Small intestine (tissue), 7 donors: ENCODE measurements at regions not wholly inside any gene's neighbourhood (a gene's known extent, or its start where the extent isn't known, plus 50 kb on each side); places are given as distances from the start of the nearest gene placed in this dataset.

ENCODE experiments used
- DNase-seq, 2 donors: peaks; one replicate each; pipeline versions ENCODE4 v3.0.0 to v3.0.0-alpha.2; 2013
- FAIRE-seq: peaks from 2 replicates; lab custom pipeline; 2012; peaks lifted over from hg19 to GRCh38; lab: Jason Lieb, UNC
- H3K27ac ChIP-seq, 3 donors: one replicate each; pipeline ENCODE4 v1.5.1; 2013; ENCODE audit warnings: low read length in 2 of 3, mild to moderate bottlenecking in 2 of 3, control low read depth in 1 of 3, inconsistent platforms in 1 of 3, low read depth in 1 of 3, moderate library complexity in 1 of 3
- H3K27me3 ChIP-seq, 3 donors: one replicate each; pipeline ENCODE4 v1.6.1; 2013; ENCODE audit warnings: low read length in 3 of 3, inconsistent platforms in 1 of 3; ENCODE audit not compliant: control insufficient read depth in 3 of 3, insufficient read depth in 3 of 3
- H3K36me3 ChIP-seq, 3 donors: one replicate each; pipeline ENCODE4 v1.6.1; 2013; ENCODE audit warnings: low read length in 3 of 3, inconsistent platforms in 1 of 3, low read depth in 1 of 3, mild to moderate bottlenecking in 1 of 3, moderate library complexity in 1 of 3; ENCODE audit not compliant: control insufficient read depth in 3 of 3, insufficient read depth in 2 of 3
- H3K4me1 ChIP-seq, 3 donors: one replicate each; pipeline ENCODE4 v1.6.1; 2013; ENCODE audit warnings: low read length in 2 of 3, inconsistent platforms in 1 of 3, low read depth in 1 of 3, mild to moderate bottlenecking in 1 of 3, moderate library complexity in 1 of 3; ENCODE audit not compliant: control insufficient read depth in 3 of 3, insufficient read depth in 2 of 3
- H3K4me3 ChIP-seq, 3 donors: one replicate each; pipeline ENCODE4 v1.5.1; 2013; ENCODE audit warnings: low read length in 3 of 3, control low read depth in 1 of 3, inconsistent platforms in 1 of 3, low read depth in 1 of 3, mild to moderate bottlenecking in 1 of 3, moderate library complexity in 1 of 3
- H3K9me3 ChIP-seq, 2 donors: one replicate each; pipeline ENCODE4 v1.6.1; 2013; ENCODE audit warnings: low read depth in 1 of 2, low read length in 1 of 2; ENCODE audit not compliant: control insufficient read depth in 2 of 2, insufficient read depth in 1 of 2
- WGBS, 3 donors: extraction: QIAGEN DNeasy Blood & Tissue Kit; methylation state at CpG; one replicate each; pipeline ENCODE4 v1.1.7; 2013; 5-methylcytosine and 5-hydroxymethylcytosine counted together
- donor health status: healthy with polysubstance abuse.
- donor health status: control.
- donor health status: control.
- donor health status: Bipolar disorder and iron deficiency.
- donor health status: healthy.

- DNase-seq (no peak), FAIRE-seq (no peak)
- H3K27me3 ChIP-seq = no peaks in the 10 kb centered on the region
- whole genome bisulfite sequencing, 3 donors = 32 to 64% (median 39%) methylated on average over 3 of the region's 3 CpGs
- H3K36me3 ChIP-seq = no peaks in the 10 kb centered on the region
- H3K27ac ChIP-seq = no peak overlapping the region
- H3K4me1 ChIP-seq = no peaks in the 10 kb centered on the region
- no peak overlapping the region for H3K4me3 ChIP-seq
- H3K9me3 ChIP-seq = no peaks in the 10 kb centered on the region
Observed at GRCh38 chr6:66796987-66797386, 1090.0 kb upstream of the EYS start.

GRCh38 chr6:66788579-66788978 lies 1081.6 kb upstream of the EYS start:
- no peak for DNase-seq
- H3K4me1 ChIP-seq = no peaks in the 10 kb centered on the region
- H3K27me3 ChIP-seq = no peaks in the 10 kb centered on the region
- H3K36me3 ChIP-seq = no peaks in the 10 kb centered on the region
- H3K4me3 ChIP-seq = no peak overlapping the region
- H3K9me3 ChIP-seq = peaks cover 0 to 4% of the 10 kb centered on the region in 2 donors
- no peak overlapping the region for H3K27ac ChIP-seq
- no peak for FAIRE-seq
- 91 to 96% (median 93%) methylated on average over 3 of the region's 3 CpGs for WGBS, 3 donors

GRCh38 chr6:66772800-66773199 lies 1065.8 kb upstream of the EYS start:
- FAIRE-seq = no peak
- 30 to 37% (median 32%) methylated on average over 2 of the region's 2 CpGs for WGBS, 3 donors
- DNase-seq = no peak
- no peaks in the 10 kb centered on the region for H3K4me1 ChIP-seq
- H3K27ac ChIP-seq = no peak overlapping the region
- H3K36me3 ChIP-seq = no peaks in the 10 kb centered on the region
- no peaks in the 10 kb centered on the region for H3K9me3 ChIP-seq
- H3K4me3 ChIP-seq = no peak overlapping the region
- no peaks in the 10 kb centered on the region for H3K27me3 ChIP-seq

GRCh38 chr6:66771626-66772025 lies 1064.6 kb upstream of the EYS start:
- H3K9me3 ChIP-seq = no peaks in the 10 kb centered on the region
- no peaks in the 10 kb centered on the region for H3K36me3 ChIP-seq
- H3K4me3 ChIP-seq = no peak overlapping the region
- no peak overlapping the region for H3K27ac ChIP-seq
- FAIRE-seq = no peak
- H3K4me1 ChIP-seq = no peaks in the 10 kb centered on the region
- 62 to 81% (median 69%) methylated on average over 2 of the region's 2 CpGs for WGBS, 3 donors
- no peaks in the 10 kb centered on the region for H3K27me3 ChIP-seq
- no peak for DNase-seq

GRCh38 chr6:66751630-66752029 lies 1044.6 kb upstream of the EYS start:
- Histone ChIP-seq H3K4me3 (no peak overlapping the region), H3K27ac (no peak overlapping the region), H3K27me3 (no peaks in the 10 kb centered on the region), H3K9me3 (peaks cover 0 to 3% of the 10 kb centered on the region in 2 donors), H3K4me1 (no peaks in the 10 kb centered on the region), H3K36me3 (no peaks in the 10 kb centered on the region)
- FAIRE-seq = no peak
- no peak for DNase-seq

- Histone ChIP-seq H3K27me3 (no peaks in the 10 kb centered on the region), H3K4me1 (no peaks in the 10 kb centered on the region), H3K4me3 (no peak overlapping the region), H3K9me3 (no peaks in the 10 kb centered on the region), H3K27ac (no peak overlapping the region), H3K36me3 (no peaks in the 10 kb centered on the region)
- DNase-seq (no peak), FAIRE-seq (no peak)
- whole genome bisulfite sequencing, 3 donors = 28 to 53% (median 38%) methylated on average over 1 of the region's 1 CpG
Observed at GRCh38 chr6:66740346-66740745, 1033.3 kb upstream of the EYS start.

GRCh38 chr6:66735106-66735890 lies 1028.3 kb upstream of the EYS start:
- 62 to 66% (median 65%) methylated on average over 5 of the region's 5 CpGs for WGBS, 3 donors
- FAIRE-seq (no peak), DNase-seq (no peak)
- Histone ChIP-seq H3K4me3 (no peak overlapping the region), H3K27me3 (no peaks in the 10 kb centered on the region), H3K9me3 (peaks cover 0 to 1% of the 10 kb centered on the region in 2 donors), H3K27ac (no peak overlapping the region), H3K36me3 (no peaks in the 10 kb centered on the region), H3K4me1 (no peaks in the 10 kb centered on the region)

- no peak for FAIRE-seq
- no peaks in the 10 kb centered on the region for H3K36me3 ChIP-seq
- WGBS, 3 donors = 85 to 90% (median 89%) methylated on average over 1 of the region's 1 CpG
- H3K27me3 ChIP-seq = no peaks in the 10 kb centered on the region
- no peak overlapping the region for H3K27ac ChIP-seq
- H3K4me3 ChIP-seq = no peak overlapping the region
- DNase-seq = no peak
- peaks cover 0 to 3% of the 10 kb centered on the region in 2 donors for H3K9me3 ChIP-seq
- no peaks in the 10 kb centered on the region for H3K4me1 ChIP-seq
Observed at GRCh38 chr6:66731310-66731709, 1024.3 kb upstream of the EYS start.

- H3K4me1 ChIP-seq = no peaks in the 10 kb centered on the region
- no peak overlapping the region for H3K4me3 ChIP-seq
- FAIRE-seq (no peak), DNase-seq (no peak)
- 69 to 83% (median 79%) methylated on average over 3 of the region's 3 CpGs for WGBS, 3 donors
- H3K27ac ChIP-seq = no peak overlapping the region
- no peaks in the 10 kb centered on the region for H3K27me3 ChIP-seq
- no peaks in the 10 kb centered on the region for H3K36me3 ChIP-seq
- peaks cover 0 to 2% of the 10 kb centered on the region in 2 donors for H3K9me3 ChIP-seq
Observed at GRCh38 chr6:66725670-66726069, 1018.6 kb upstream of the EYS start.
